GM21423 (cell line): ENCODE measurements at regions not wholly inside any gene's neighbourhood (a gene's known extent, or its start where the extent isn't known, plus 50 kb on each side); places are given as distances from the start of the nearest gene placed in this dataset.

ENCODE experiments used
- ATAC-seq: cut with Tn5 transposase; IDR thresholded peaks from one replicate; pipeline ENCODE4 v1.9.1; 2021; ENCODE audit warnings: mild to moderate bottlenecking, moderate library complexity; ENCODE audit not compliant: unreplicated experiment

DNA sequence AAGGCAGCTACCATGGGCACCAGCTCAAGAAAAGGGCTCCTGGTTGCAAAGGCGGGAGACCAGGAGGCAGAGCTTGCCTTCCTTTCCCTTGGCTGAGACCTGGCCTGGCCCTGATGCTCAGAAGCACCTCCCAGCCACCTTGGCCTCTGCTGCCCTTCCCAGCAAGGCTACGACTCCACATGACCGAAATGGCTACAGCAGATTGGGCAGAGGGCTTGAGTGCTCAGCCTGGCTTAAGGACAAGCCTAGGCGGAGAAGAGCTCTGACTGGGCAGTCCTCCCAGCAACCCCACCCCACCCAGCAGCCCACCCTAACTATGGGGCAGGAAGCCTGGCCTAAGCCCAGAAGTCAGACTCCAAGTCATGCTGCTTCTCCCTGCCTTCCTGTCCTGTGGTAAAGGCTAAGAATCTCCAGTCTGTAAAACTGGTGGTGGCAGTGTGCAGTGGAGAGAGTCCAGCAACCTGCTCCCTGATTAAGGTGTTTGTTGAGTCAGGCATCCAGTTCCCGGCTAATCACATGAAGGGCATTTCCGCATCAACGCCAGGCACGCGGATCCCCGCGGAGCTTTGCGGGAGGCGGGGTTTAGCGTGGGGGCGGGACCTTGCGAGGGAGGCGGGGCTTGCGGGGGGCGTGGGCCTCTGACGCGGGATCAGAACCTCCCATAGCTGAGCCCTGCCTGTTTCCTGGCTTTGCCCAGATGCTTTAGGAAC, 256.0 kb downstream of the BCL11A start:
- ATAC-seq = no peak

DNA sequence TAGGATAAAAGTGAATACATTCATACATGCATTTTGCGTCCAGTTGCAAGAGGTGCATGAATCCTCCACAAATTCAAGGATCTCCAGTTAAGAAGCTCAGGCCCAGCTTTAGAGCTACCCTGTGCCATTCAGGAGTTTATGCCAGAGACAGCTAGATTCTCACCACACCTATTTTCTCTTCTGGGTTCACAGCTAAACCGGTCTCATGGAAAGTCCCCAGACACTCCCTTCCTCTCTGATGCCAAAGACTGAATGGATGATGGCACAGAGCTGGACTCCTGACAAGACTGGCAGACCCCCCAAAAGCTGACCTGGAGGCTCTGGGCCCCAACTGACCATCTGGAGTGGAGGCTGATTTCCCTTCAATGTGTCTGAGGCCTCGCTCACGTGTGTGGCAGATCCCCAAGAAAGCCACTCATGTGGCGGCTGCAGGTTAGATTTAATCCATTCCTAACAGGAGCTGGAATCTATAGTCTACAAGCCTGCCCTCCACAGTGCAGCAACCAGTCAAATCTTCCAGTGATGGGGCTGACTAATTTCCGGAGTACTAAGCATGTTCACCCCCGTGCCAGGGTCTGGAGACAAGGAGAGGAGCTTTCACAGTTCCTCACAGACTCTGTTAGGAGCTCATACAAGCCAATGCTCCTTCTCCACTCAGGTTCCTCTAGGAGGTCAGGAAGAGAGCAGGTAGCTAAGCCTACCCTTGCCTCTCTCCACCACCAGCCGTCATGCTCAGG, 257.1 kb downstream of the BCL11A start:
- ATAC-seq = no peak

GRCh38 chr2:60295636-60295962, 257.9 kb downstream of the BCL11A start:
- no peak for ATAC-seq

DNA sequence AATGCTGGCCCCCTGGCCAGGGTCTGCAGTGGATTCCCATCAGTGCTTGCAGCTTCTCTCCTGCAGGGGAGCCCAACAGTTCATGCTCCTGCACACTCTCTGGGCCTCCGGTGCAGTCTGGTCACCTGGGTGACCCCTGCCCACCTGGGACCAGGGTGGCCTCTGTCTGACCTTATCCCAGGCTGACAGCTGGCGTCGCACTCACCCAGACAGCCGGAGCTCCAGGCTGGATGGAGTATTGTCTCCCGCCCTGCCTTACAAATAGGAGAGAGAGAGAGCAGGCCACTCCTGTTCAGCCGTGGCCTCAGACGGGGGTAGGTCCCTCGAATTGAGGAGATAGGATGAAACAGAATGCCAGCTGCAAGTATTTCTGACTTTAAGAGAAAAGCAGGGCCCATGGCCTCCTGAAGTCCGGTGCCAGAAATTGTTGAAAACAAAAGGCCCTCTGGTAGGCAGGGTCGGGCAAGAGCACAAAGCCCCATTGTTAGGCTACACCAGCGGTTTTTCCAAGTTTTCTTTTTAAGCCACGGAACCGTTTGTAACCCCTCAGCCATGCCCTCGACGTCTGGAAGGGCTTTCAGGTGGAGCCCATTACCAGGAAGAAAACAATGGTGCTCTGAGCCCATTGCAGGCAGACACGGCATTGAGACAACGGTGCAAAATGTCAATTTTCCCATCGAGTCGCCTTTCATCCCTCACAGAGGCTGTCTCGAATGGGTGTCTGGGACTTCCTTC, 258.4 kb downstream of the BCL11A start:
- no peak for ATAC-seq

DNA sequence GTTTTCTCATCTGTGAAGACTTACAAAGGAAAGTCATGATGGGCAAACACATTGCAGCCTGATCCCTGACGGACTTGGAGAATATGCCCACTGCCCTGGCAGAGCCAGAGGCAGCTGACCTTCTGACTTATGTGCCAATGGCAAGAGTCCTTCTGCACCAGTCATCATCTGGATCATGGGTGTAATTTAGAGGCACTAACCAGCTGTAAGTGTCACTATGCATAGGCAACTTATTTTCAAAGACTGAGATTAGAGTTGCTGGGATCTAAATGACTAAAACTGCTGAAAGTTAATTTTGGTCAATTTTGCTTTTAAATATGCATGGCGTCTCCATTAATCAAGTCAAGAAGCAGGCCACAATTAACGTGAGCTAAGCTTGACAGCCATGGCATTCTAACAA, 261.2 kb downstream of the BCL11A start:
- ATAC-seq = no peak

GRCh38 chr2:60290509-60290908, 262.9 kb downstream of the BCL11A start:
- ATAC-seq = no peak

GRCh38 chr2:60285626-60286316, 267.7 kb downstream of the BCL11A start:
- no peak for ATAC-seq

- no peak for ATAC-seq
Measured at GRCh38 chr2:60283626-60284025, 269.8 kb downstream of the BCL11A start.

GRCh38 chr2:60282886-60283285, 270.6 kb downstream of the BCL11A start:
- no peak for ATAC-seq

DNA sequence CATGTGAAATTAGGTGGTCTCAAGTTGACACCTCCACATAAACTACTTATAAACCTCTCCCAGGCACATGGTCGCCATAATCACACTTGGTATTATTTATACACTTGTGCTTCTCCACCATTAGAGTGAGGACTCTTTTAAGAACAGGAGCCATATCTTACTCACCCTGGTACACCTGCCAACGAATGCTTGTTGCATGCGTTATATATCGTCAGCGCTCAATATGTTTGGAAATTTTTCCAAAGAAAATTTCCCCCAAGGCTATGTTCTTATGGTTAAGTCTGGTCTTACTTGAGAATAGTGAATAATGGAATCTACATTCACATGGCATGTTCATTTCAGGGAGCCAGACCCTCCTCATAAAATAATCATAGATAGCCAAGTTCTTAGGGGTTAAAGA, 271.7 kb downstream of the BCL11A start:
- no peak for ATAC-seq

DNA sequence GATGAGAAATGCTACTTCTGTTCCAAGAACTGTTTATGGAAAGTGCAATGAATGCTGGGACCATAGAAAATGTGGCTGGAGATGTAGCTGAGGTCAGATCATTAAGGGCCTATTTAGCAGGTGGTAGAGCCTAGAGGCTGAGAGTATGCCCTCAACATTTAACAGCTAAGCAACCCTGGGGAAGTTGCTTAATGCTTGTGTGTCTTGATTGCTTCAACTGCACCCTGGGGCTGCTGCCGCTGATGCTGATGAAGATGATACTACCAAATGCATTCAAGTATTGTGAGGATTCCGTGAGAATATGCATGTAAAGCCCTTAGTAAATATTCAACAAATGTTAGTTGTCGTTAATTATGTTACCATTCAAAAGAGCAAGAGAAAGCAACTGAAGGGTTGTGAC, 273.2 kb downstream of the BCL11A start:
- no peak for ATAC-seq

DNA sequence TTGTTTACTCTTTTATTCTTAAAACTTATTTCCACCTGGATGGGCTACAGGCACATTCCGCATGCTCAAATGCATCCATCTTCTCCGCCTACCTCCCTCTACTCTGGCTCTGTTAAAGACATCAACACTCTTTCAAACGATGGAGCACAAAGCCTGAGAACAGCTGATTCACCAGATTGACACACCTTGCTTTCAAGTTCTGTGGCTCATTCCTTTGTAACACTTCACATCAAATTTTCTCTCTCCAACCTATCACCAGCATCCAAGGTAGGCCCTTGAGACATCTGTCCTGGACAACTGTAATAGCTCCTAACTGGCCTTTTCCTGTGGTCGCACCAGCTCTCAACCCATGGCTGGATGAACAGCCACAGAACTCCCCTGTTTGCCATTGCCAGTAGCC, 274.5 kb downstream of the BCL11A start:
- no peak for ATAC-seq

GRCh38 chr2:60275958-60276357, 277.5 kb downstream of the BCL11A start:
- ATAC-seq = no peak

DNA sequence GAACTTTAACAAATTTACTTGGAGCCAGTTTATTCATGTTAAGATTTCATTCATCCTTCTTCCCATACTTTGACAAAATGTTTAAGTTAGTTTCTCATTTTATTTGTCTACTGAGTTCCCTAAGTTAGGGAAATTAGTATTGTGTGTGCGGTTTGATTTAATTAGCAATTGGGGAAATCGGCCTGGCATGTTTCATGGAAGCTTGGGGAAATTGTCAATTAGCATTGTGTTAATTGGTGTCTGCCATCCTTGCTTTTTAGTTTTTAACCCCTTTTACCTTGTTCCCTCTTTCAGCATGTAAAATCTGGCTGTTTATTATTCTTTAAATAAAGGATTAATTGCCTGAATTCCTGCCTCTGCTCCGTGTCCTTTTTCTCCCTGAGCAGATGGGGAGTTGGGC, 279.6 kb downstream of the BCL11A start:
- ATAC-seq = no peak

GRCh38 chr2:60271713-60272112, 281.7 kb downstream of the BCL11A start:
- no peak for ATAC-seq

- no peak for ATAC-seq
Measured at GRCh38 chr2:60271131-60271530, 282.3 kb downstream of the BCL11A start.

- no peak for ATAC-seq
Measured at GRCh38 chr2:60268661-60269060, 284.8 kb downstream of the BCL11A start.

DNA sequence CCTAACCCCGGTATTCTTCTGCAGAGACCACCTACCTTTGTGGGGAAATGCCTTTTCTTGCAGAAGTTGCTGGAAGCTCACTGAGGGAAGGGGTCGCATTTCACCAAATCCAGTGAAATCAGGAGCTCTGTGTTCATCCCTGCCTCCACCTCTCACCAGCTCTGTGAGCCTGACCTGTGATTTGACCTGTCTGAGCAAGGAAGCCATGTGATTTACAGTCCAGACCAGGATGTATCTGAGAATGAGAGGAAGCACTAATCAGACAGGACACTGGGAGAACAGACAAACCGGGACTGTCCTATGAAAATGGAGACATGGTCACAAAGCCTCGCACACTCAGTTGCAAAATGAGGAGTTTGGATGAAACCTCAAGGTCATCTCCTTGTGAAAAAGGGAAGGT, 285.4 kb downstream of the BCL11A start:
- ATAC-seq = no peak

GRCh38 chr2:60267122-60267521, 286.3 kb downstream of the BCL11A start:
- ATAC-seq = no peak

GRCh38 chr2:60262178-60262577, 291.3 kb downstream of the BCL11A start:
- no peak for ATAC-seq

DNA sequence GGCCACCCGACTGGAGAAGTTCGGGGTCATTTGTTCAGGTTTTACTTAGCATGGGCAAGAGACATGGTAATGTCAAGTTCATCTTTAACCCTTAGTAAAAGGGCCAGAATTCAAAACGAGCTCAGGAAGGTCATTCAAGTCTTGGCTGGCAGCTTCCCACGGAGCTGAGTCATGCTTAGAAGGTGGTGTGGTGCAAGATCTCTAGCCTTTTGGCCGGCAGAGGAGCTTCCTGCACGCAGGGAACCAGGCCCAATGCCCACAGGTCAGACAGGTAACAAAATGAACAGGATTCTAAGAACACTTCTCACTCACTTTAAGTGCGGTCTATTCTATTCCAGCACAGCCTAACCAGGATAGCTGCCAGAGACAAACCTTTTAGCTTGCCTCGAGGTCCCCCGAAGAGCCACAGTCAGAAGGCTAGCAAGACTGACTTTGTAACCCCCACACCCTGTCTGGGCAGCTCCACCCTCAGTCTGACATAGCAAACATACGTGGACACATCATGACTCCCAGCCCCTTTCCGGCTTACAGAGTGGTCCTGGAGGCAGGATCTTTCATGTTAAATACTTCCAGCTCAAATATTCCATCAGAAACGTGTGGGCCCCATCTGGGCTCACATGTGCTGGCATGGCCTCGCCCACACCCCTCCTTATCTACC, 292.7 kb downstream of the BCL11A start:
- ATAC-seq = no peak
